Cardiac muscle cell (in vitro differentiated cells and primary cell): ENCODE measurements at regions not wholly inside any gene's neighbourhood (a gene's known extent, or its start where the extent isn't known, plus 50 kb on each side); places are given as distances from the start of the nearest gene placed in this dataset.

Experiments
- DNase-seq, 2 donors: peaks; one replicate each; pipeline versions ENCODE4 v3.0.0 to v3.0.0-alpha.2; 2010 to 2017; ENCODE audit warnings: low read depth in 1 of 2, low spot score in 1 of 2
- H3K27ac ChIP-seq: fragments of 200-600 bp; sonication (generic); 2 replicates; pipeline ENCODE4 v1.5.1; 2016
- H3K27me3 ChIP-seq: fragments of 200-600 bp; sonication (generic); 2 replicates; pipeline ENCODE4 v1.6.0; 2016; ENCODE audit warnings: control low read depth
- H3K36me3 ChIP-seq: fragments of 200-600 bp; sonication (generic); 2 replicates; pipeline ENCODE4 v1.5.1; 2016; ENCODE audit warnings: control low read depth
- H3K4me1 ChIP-seq: fragments of 200-600 bp; sonication (generic); 2 replicates; pipeline ENCODE4 v1.8.1; 2017; ENCODE audit warnings: low read depth, mild to moderate bottlenecking, mixed run types
- H3K4me3 ChIP-seq: fragments of 200-600 bp; sonication (generic); 2 replicates; pipeline ENCODE4 v1.5.1; 2016; ENCODE audit warnings: mild to moderate bottlenecking
- H3K9me3 ChIP-seq: fragments of 200-600 bp; sonication (generic); 2 replicates; pipeline ENCODE4 v1.5.1; 2017; ENCODE audit warnings: low read depth, mild to moderate bottlenecking, control low read depth
- CTCF ChIP-seq: IDR thresholded peaks from 2 replicates; pipeline ENCODE4 v1.5.1; 2012; ENCODE audit warnings: low read depth, mild to moderate bottlenecking, low read length

DNA sequence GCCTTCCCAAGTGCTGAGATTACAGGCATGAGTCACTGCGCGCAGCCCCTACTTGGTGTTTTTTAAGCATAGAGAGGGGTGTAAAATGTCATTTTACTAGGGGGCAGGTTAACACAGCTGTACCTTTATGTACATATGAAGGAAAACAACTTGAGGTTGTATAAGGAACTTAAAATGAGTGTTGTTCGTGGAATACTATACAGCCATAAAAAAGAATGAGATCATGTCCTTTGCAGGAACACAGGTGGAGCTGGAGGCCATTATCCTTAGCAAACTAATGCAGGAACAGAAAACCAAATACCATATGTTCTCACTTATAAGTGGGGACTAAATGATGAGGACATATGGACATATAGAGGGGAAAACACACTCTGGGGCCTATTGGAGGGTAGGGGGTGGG is 256.2 kb upstream of the C2CD4B start:
- no peaks in the 10 kb centered on the region for H3K36me3 ChIP-seq
- H3K9me3 ChIP-seq = no peaks in the 10 kb centered on the region
- no peak for DNase-seq
- H3K27ac ChIP-seq = no peak overlapping the region
- peaks cover 33% of the 10 kb centered on the region for H3K27me3 ChIP-seq
- H3K4me1 ChIP-seq = no peaks in the 10 kb centered on the region
- TF ChIP-seq CTCF = no peak
- no peak overlapping the region for H3K4me3 ChIP-seq

GRCh38 chr15:62426387-62426956 is 261.4 kb upstream of the C2CD4B start:
- DNase-seq = peak in 1 of 2 donors; percentile 30
- Histone ChIP-seq H3K27me3 (peaks cover 20% of the 10 kb centered on the region), H3K36me3 (no peaks in the 10 kb centered on the region), H3K9me3 (no peaks in the 10 kb centered on the region), H3K4me1 (no peaks in the 10 kb centered on the region), H3K27ac (no peak overlapping the region), H3K4me3 (no peak overlapping the region)
- no peak for TF ChIP-seq CTCF

DNA sequence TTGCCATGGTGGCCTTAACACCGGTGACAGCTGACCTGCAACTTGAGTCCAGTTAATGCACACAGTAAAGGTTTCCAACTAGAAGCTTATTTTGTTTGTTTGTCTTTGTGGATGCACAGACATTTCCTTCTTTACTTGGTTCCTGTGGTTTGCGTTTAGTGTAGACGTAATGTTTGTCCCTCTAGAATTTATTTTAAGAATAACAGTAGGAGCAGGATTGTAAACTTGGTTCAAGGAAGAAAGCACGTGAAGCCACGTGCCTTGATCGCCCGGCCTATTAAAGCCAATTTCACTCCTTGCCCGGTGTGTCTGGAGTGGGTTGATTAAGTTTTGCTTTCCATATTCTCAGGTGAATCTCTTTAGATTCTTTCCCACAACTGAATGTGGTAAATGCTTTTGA is 263.2 kb upstream of the C2CD4B start:
- DNase-seq = no peak
- no peak for TF ChIP-seq CTCF

DNA sequence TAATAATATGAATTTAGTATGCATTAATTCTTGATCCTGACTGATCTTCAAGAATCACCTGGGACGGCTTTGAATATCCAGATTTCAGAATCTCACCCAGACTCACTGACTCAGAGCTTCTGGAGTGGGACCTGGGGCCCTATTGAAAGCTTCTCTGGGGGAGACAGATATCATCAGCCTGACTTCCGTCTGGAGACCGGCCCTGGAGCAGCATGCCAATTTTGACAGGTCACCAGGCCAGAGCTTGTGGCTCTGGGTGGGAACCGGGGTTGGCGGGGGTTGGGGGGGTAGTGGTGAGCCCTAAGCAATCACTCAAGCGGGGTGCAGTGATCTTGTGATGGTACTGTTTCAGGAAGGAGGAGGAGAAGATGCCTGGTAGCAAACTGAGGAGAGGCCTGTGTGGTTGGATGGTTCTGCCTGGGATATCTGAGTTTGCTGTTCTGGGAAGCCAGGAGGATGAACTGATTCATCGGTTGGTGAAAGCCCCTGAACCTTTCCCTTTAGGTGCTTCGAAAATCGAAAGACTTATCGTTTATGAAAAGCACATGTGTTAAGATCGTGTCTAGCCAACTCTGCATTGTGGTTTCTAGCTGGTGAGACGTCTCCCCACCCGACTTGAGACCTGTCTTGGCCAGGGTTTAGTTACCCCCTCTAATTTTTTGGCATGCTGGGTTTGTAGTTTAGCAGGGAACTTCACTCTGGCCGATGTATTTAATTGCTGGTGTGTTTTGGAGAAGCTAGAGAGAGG is 263.9 kb upstream of the C2CD4B start:
- Histone ChIP-seq H3K4me1 (peaks cover 9% of the 10 kb centered on the region), H3K36me3 (no peaks in the 10 kb centered on the region), H3K4me3 (no peak overlapping the region), H3K27me3 (peaks cover 20% of the 10 kb centered on the region), H3K27ac (no peak overlapping the region), H3K9me3 (no peaks in the 10 kb centered on the region)
- no peak for TF ChIP-seq CTCF
- DNase-seq = no peak

More for the DNA sequence above, 263.2 kb upstream of the C2CD4B start:
- Histone ChIP-seq H3K9me3 (no peaks in the 10 kb centered on the region), H3K27me3 (peaks cover 20% of the 10 kb centered on the region), H3K4me1 (peaks cover 9% of the 10 kb centered on the region), H3K4me3 (no peak overlapping the region), H3K27ac (no peak overlapping the region), H3K36me3 (no peaks in the 10 kb centered on the region)

GRCh38 chr15:62430056-62430455 is 265.0 kb upstream of the C2CD4B start:
- TF ChIP-seq CTCF = no peak
- no peak overlapping the region for H3K4me3 ChIP-seq
- H3K27me3 ChIP-seq = peaks cover 20% of the 10 kb centered on the region
- no peaks in the 10 kb centered on the region for H3K36me3 ChIP-seq
- H3K27ac ChIP-seq = no peak overlapping the region
- no peak for DNase-seq
- H3K9me3 ChIP-seq = no peaks in the 10 kb centered on the region
- H3K4me1 ChIP-seq = peaks cover 9% of the 10 kb centered on the region
